Erythroblast (primary cell): ENCODE measurements at regions not wholly inside any gene's neighbourhood (a gene's known extent, or its start where the extent isn't known, plus 50 kb on each side); places are given as distances from the start of the nearest gene placed in this dataset.

ENCODE experiments used
- GATA1 ChIP-seq: IDR thresholded peaks from 2 replicates; pipeline ENCODE4 v1.6.1; 2011; ENCODE audit warnings: low read depth, mild to moderate bottlenecking, control low read depth, low read length, moderate library complexity
- POLR2A ChIP-seq: IDR thresholded peaks from 2 replicates; pipeline ENCODE4 v1.6.1; 2011; ENCODE audit warnings: mild to moderate bottlenecking, low read length

- TF ChIP-seq POLR2A (no peak), GATA1 (no peak)
Measured at GRCh38 chr5:98529321-98529720, 244.1 kb upstream of the RGMB start.
